Fibroblast of lung (primary cell): ENCODE measurements at regions not wholly inside any gene's neighbourhood (a gene's known extent, or its start where the extent isn't known, plus 50 kb on each side); places are given as distances from the start of the nearest gene placed in this dataset.

Experiments
- CTCF ChIP-seq, 2 donors: IDR thresholded peaks in 1 of 2; conservative IDR thresholded peaks in 1 of 2; 1 replicate in 1 of 2; 2 replicates in 1 of 2; pipeline ENCODE4 v1.5.1; 2011 to 2012; ENCODE audit warnings: low read length in 2 of 2, control low read depth in 1 of 2, inconsistent platforms in 1 of 2, low read depth in 1 of 2, mild to moderate bottlenecking in 1 of 2
- EZH2 ChIP-seq: IDR thresholded peaks from 2 replicates; pipeline ENCODE4 v1.5.1; 2012; ENCODE audit warnings: low read length, control low read depth, mild to moderate bottlenecking; ENCODE audit errors: missing control alignments

- TF ChIP-seq CTCF (conservative IDR thresholded peaks at IDR 0.05 in 1 of 2, IDR thresholded peaks at IDR 0.05 in 1 of 2; ENCODE audit: low read depth in 1 of 2, low read length in 2 of 2) (no peak), EZH2 (no peak)
Measured at GRCh38 chr18:71630696-71631095, 913.4 kb downstream of the CBLN2 start.
